ENCODE measurements at regions not wholly inside any gene's neighbourhood (a gene's known extent, or its start where the extent isn't known, plus 50 kb on each side); places are given as distances from the start of the nearest gene placed in this dataset.

DNA sequence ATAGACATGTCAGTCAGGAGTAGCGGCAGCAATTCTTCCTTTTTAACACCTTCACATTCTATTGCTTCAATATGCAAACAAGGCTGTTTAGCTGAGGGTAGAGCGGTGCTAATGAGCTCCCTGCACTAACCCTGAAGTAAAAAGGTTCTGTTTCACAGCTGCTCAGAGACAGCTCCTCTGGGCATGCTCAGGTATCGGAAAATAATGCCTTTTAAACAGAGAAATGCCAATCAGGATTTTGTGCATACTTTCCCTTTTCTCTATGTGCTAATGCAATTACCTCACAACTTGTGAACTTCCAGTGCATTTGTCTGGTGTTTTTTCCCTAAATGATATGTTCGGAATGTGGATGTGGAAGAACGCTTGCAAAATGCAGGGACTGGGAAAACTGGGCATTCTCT, 307.7 kb upstream of the FZD8 start:
- FAIRE-seq = peak; percentile 32

More for the DNA sequence above, 307.7 kb upstream of the FZD8 start:
- Histone ChIP-seq H3K27ac (ENCODE audit: low read depth, low read length) (no peak overlapping the region), H4K91ac (replicated peaks; ENCODE audit: insufficient read length, low read length) (no peak overlapping the region), H2BK5ac (ENCODE audit: low read depth, low read length) (no peak overlapping the region), H3K27me3 (replicated peaks in 1 of 4; ENCODE audit: control insufficient read depth in 3 of 4, extremely low read depth in 1 of 4, insufficient read depth in 3 of 4, low read length in 3 of 4) (no peaks in the 10 kb centered on the region), H4K8ac (ENCODE audit: extremely low read depth, insufficient read depth, low read length) (no peak overlapping the region), H3K9ac (replicated peaks in 1 of 4; ENCODE audit: extremely low read depth in 1 of 4, low read depth in 3 of 4, low read length in 3 of 4) (no peak overlapping the region), H3K36me3 (ENCODE audit: control insufficient read depth in 2 of 4, insufficient read depth in 4 of 4, low read length in 3 of 4) (no peaks in the 10 kb centered on the region), H3K23me2 (ENCODE audit: low read depth, low read length) (no peaks in the 10 kb centered on the region), H4K20me1 (replicated peaks in 1 of 2; ENCODE audit: control insufficient read depth in 1 of 2, insufficient read depth in 2 of 2, low read length in 2 of 2) (no peaks in the 10 kb centered on the region), H3K4ac (replicated peaks; ENCODE audit: insufficient read length, low read depth, low read length) (no peak overlapping the region), H3K79me2 (ENCODE audit: control insufficient read depth in 1 of 2, insufficient read depth in 2 of 2, low read length in 2 of 2) (no peaks in the 10 kb centered on the region), H2BK15ac (ENCODE audit: low read length) (no peak overlapping the region), H3K23ac (ENCODE audit: insufficient read length) (no peak overlapping the region), H3K4me2 (ENCODE audit: insufficient read depth in 1 of 2, low read depth in 2 of 2, low read length in 2 of 2) (peak overlapping the region; percentile 44 to 50), H2AFZ (ENCODE audit: low read length) (no peak overlapping the region; the same call in 1 of the 2 replicates), H3K4me1 (replicated peaks in 1 of 4; ENCODE audit: control insufficient read depth in 3 of 4, insufficient read depth in 4 of 4, low read length in 3 of 4) (peaks cover 6 to 19% (median 10%) of the 10 kb centered on the region in 4 experiments; a peak in 6 of 7 replicates), H3K14ac (ENCODE audit: insufficient read length) (no peak overlapping the region), H3K4me3 (ENCODE audit: extremely low read depth in 1 of 4, insufficient read depth in 2 of 4, low read depth in 3 of 4, low read length in 4 of 4) (no peak overlapping the region), H2BK12ac (ENCODE audit: low read depth, low read length) (no peak overlapping the region), H2BK120ac (replicated peaks; ENCODE audit: low read depth, low read length) (no peak overlapping the region), H3K9me3 (ENCODE audit: insufficient read depth in 2 of 2, low read depth in 1 of 2, low read length in 1 of 2) (no peaks in the 10 kb centered on the region), H3K56ac (replicated peaks; ENCODE audit: insufficient read length, low read depth, low read length) (no peak overlapping the region), H2BK20ac (ENCODE audit: low read length) (no peak overlapping the region), H3K18ac (ENCODE audit: extremely low read depth, low read length) (no peak overlapping the region), H3K79me1 (ENCODE audit: low read depth, low read length) (no peaks in the 10 kb centered on the region), H4K5ac (ENCODE audit: insufficient read length, low read depth, low read length) (no peak overlapping the region), H2AK5ac (ENCODE audit: low read depth, low read length) (no peak overlapping the region)
- WGBS, 2 experiments (ENCODE audit: extremely low coverage in 1 of 2, insufficient coverage in 1 of 2, insufficient read length in 1 of 2, insufficient replicate concordance in 2 of 2, low coverage in 1 of 2, low lambda C conversion rate in 2 of 2, missing lambda C conversion rate in 1 of 2) = 43% methylated on average over 5 of the region's 5 CpGs; no CpG with 5 or more reads in 1 of the 2 experiments
- peak in 1 of 2 experiments; percentile 7 for DNase-seq (ENCODE audit: low read depth in 1 of 2, low spot score in 2 of 2)
- CTCF ChIA-PET (ENCODE audit: partially characterized antibody) = interaction anchor here (0.9 kb wide), 1 partner anchor 56 kb away, joined by 3 read pairs; no protein-coding TSS in a partner anchor
- peak; percentile 33; the same call in 1 of the 2 replicates for TF ChIP-seq NRF1 (IDR thresholded peaks at IDR 0.05; ENCODE audit: low read depth, low read length)
- no peak for TF ChIP-seq SIRT6 (IDR thresholded peaks at IDR 0.05; ENCODE audit: low read length)
- POLR2A ChIA-PET (ENCODE audit: partially characterized antibody) = no interaction called here
